Neural progenitor cell (in vitro differentiated cells): ENCODE measurements at regions not wholly inside any gene's neighbourhood (a gene's known extent, or its start where the extent isn't known, plus 50 kb on each side); places are given as distances from the start of the nearest gene placed in this dataset.
A peak's percentile ranks its signal among the peaks of the same experiment; 100 is the strongest.

ENCODE experiments used
- DNase-seq: peaks from one replicate; pipeline ENCODE4 v3.0.0-alpha.2; 2016; ENCODE audit warnings: low spot score
- H2AFZ ChIP-seq: fragments of 200-600 bp; sonication (generic); replicated peaks from 2 replicates; pipeline ENCODE4 v1.6.1; 2016; ENCODE audit warnings: antibody characterized with exemption
- H3F3A ChIP-seq: fragments of 200-600 bp; sonication (generic); 2 replicates; pipeline ENCODE4 v1.6.1; 2016; ENCODE audit warnings: antibody characterized with exemption, low read depth
- H3K27ac ChIP-seq: fragments of 200-600 bp; sonication (generic); 2 replicates; pipeline ENCODE4 v1.5.1; 2016; ENCODE audit warnings: mild to moderate bottlenecking
- H3K27me3 ChIP-seq: fragments of 200-600 bp; sonication (generic); 2 replicates; pipeline ENCODE4 v1.6.1; 2016; ENCODE audit warnings: mild to moderate bottlenecking, moderate library complexity
- H3K36me3 ChIP-seq: fragments of 200-600 bp; sonication (generic); 2 replicates; pipeline ENCODE4 v1.5.1; 2016
- H3K4me1 ChIP-seq: fragments of 200-600 bp; sonication (generic); 2 replicates; pipeline ENCODE4 v1.6.1; 2016; ENCODE audit warnings: mixed run types
- H3K4me2 ChIP-seq: fragments of 200-600 bp; sonication (generic); 2 replicates; pipeline ENCODE4 v1.6.1; 2016
- H3K4me3 ChIP-seq: fragments of 200-600 bp; sonication (generic); 2 replicates; pipeline ENCODE4 v1.5.1; 2016
- H3K79me2 ChIP-seq: fragments of 200-600 bp; sonication (generic); 2 replicates; pipeline ENCODE4 v1.6.1; 2016; ENCODE audit warnings: low read depth
- H3K9ac ChIP-seq: fragments of 200-600 bp; sonication (generic); 2 replicates; pipeline ENCODE4 v1.6.1; 2016
- H3K9me3 ChIP-seq: fragments of 200-600 bp; sonication (generic); 2 replicates; pipeline ENCODE4 v1.5.1; 2016; ENCODE audit warnings: low read depth
- H4K20me1 ChIP-seq: fragments of 200-600 bp; sonication (generic); 2 replicates; pipeline ENCODE4 v1.6.1; 2016; ENCODE audit warnings: low read depth
- H3K27ac Mint-ChIP-seq: 3 replicates; pipeline ENCODE4 v1.8.0; 2021; ENCODE audit warnings: mixed read lengths
- H3K27me3 Mint-ChIP-seq: 2 replicates; pipeline ENCODE4 v1.8.0; 2022; ENCODE audit warnings: low read depth, mild to moderate bottlenecking, inconsistent platforms, moderate library complexity, mixed read lengths; ENCODE audit not compliant: insufficient read depth
- H3K36me3 Mint-ChIP-seq: 3 replicates; pipeline ENCODE4 v1.8.0; 2021; ENCODE audit warnings: mixed read lengths
- H3K4me1 Mint-ChIP-seq: 3 replicates; pipeline ENCODE4 v1.8.0; 2021; ENCODE audit warnings: mixed read lengths
- H3K4me3 Mint-ChIP-seq: 3 replicates; pipeline ENCODE4 v1.8.0; 2021; ENCODE audit warnings: mild to moderate bottlenecking, moderate library complexity, mixed read lengths
- H3K9me3 Mint-ChIP-seq: 3 replicates; pipeline ENCODE4 v1.8.0; 2020; ENCODE audit warnings: mixed read lengths
- CTCF ChIP-seq: fragments of 200-600 bp; sonication (generic); IDR thresholded peaks from 2 replicates; pipeline ENCODE4 v1.5.1; 2017; ENCODE audit warnings: antibody characterized with exemption, mild to moderate bottlenecking
- EZH2 ChIP-seq: fragments of 200-600 bp; sonication (generic); IDR thresholded peaks from 2 replicates; pipeline ENCODE4 v1.6.1; 2017; ENCODE audit warnings: antibody characterized with exemption, mild to moderate bottlenecking, moderate library complexity
- EZH2phosphoT487 ChIP-seq: fragments of 200-600 bp; sonication (generic); IDR thresholded peaks from 2 replicates; pipeline ENCODE4 v1.6.1; 2017; ENCODE audit warnings: antibody characterized with exemption

- Mint-ChIP-seq H3K36me3 (peaks cover 5% of the 10 kb centered on the region), H3K27ac (no peak overlapping the region), H3K4me3 (no peak overlapping the region), H3K27me3 (no peaks in the 10 kb centered on the region), H3K9me3 (no peaks in the 10 kb centered on the region), H3K4me1 (peaks cover 3% of the 10 kb centered on the region)
- Histone ChIP-seq H2AFZ (no peak overlapping the region), H3K79me2 (no peaks in the 10 kb centered on the region), H3K27ac (no peak overlapping the region), H3K4me2 (no peak overlapping the region), H3F3A (peaks cover 2% of the 10 kb centered on the region), H3K4me1 (no peaks in the 10 kb centered on the region), H3K9me3 (no peaks in the 10 kb centered on the region), H3K27me3 (peaks cover 5% of the 10 kb centered on the region), H4K20me1 (no peaks in the 10 kb centered on the region), H3K36me3 (no peaks in the 10 kb centered on the region), H3K9ac (no peak overlapping the region), H3K4me3 (no peak overlapping the region)
- TF ChIP-seq EZH2, result no peak
- TF ChIP-seq CTCF, result no peak
- TF ChIP-seq EZH2phosphoT487, result no peak
- DNase-seq, result no peak
Measured at GRCh38 chr7:66419210-66419609, 209.5 kb upstream of the KCTD7 start.

GRCh38 chr7:66421830-66422475 lies 206.7 kb upstream of the KCTD7 start:
- H3K4me1 ChIP-seq, result no peaks in the 10 kb centered on the region

GRCh38 chr7:66423729-66424128 lies 205.0 kb upstream of the KCTD7 start:
- no peak overlapping the region for H3K27ac Mint-ChIP-seq
- no peak overlapping the region for H3K4me3 Mint-ChIP-seq
- peaks cover 3% of the 10 kb centered on the region for H3K27me3 Mint-ChIP-seq
- Histone ChIP-seq H3K4me2 (no peak overlapping the region), H3K9me3 (no peaks in the 10 kb centered on the region), H3K27ac (no peak overlapping the region), H4K20me1 (no peaks in the 10 kb centered on the region), H3K79me2 (no peaks in the 10 kb centered on the region), H3K4me1 (no peaks in the 10 kb centered on the region), H3F3A (no peaks in the 10 kb centered on the region), H3K9ac (no peak overlapping the region), H2AFZ (no peak overlapping the region), H3K27me3 (no peaks in the 10 kb centered on the region), H3K4me3 (no peak overlapping the region), H3K36me3 (no peaks in the 10 kb centered on the region)
- no peaks in the 10 kb centered on the region for H3K9me3 Mint-ChIP-seq
- no peaks in the 10 kb centered on the region for H3K4me1 Mint-ChIP-seq
- TF ChIP-seq EZH2 (no peak), CTCF (peak; percentile 9)
- peaks cover 11% of the 10 kb centered on the region for H3K36me3 Mint-ChIP-seq
- no peak for DNase-seq

More at GRCh38 chr7:66421830-66422475, 206.7 kb upstream of the KCTD7 start:
- Mint-ChIP-seq H3K4me3 (no peak overlapping the region), H3K36me3 (peaks cover 9% of the 10 kb centered on the region), H3K9me3 (no peaks in the 10 kb centered on the region), H3K4me1 (no peaks in the 10 kb centered on the region), H3K27me3 (peaks cover 3% of the 10 kb centered on the region), H3K27ac (no peak overlapping the region)
- Histone ChIP-seq H3K36me3 (no peaks in the 10 kb centered on the region), H3K79me2 (no peaks in the 10 kb centered on the region), H3K27me3 (no peaks in the 10 kb centered on the region), H3K27ac (no peak overlapping the region), H3F3A (no peaks in the 10 kb centered on the region), H4K20me1 (no peaks in the 10 kb centered on the region), H3K4me2 (no peak overlapping the region), H3K9ac (no peak overlapping the region), H3K9me3 (no peaks in the 10 kb centered on the region), H2AFZ (no peak overlapping the region), H3K4me3 (no peak overlapping the region)
- TF ChIP-seq EZH2, result no peak
- no peak for TF ChIP-seq CTCF
- TF ChIP-seq EZH2phosphoT487, result no peak
- DNase-seq, result no peak
